GM03348 (cell line): ENCODE measurements at regions not wholly inside any gene's neighbourhood (a gene's known extent, or its start where the extent isn't known, plus 50 kb on each side); places are given as distances from the start of the nearest gene placed in this dataset.

Source experiments
- DNase-seq: peaks from one replicate; pipeline ENCODE4 v3.0.0; 2012; ENCODE audit warnings: low spot score

- no peak for DNase-seq
Observed at GRCh38 chrX:20322887-20323286, 56.2 kb upstream of the RPS6KA3 start.

GRCh38 chrX:20320461-20321159 is 53.9 kb upstream of the RPS6KA3 start:
- DNase-seq = no peak

- no peak for DNase-seq
Observed at GRCh38 chrX:20319054-20319453, 52.3 kb upstream of the RPS6KA3 start.

GRCh38 chrX:20317873-20318272 is 51.2 kb upstream of the RPS6KA3 start:
- no peak for DNase-seq
